ENCODE measurements at regions not wholly inside any gene's neighbourhood (a gene's known extent, or its start where the extent isn't known, plus 50 kb on each side); places are given as distances from the start of the nearest gene placed in this dataset.

DNA sequence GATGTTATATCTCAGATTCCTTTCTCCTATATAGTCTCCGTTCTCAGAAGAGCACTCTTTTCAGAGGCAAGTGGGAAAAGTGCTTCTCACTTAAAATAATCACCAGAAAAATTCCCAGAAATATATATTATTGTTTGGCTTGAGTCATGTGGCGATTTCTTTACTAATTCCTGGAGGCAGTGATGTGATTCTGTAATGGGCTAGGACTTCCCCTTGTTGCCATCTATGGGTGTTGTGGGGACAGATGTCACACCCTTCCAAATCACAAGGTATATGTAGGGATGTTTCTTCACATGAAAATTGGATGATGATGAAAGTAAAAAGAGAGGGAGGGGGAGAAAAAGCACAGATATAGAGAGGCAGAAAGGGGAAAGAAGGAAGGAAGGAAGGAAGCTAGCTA lies 553.4 kb downstream of the PPP4R3C start:
- TF ChIP-seq POLR2A (IDR thresholded peaks at IDR 0.05), result no peak
- TF ChIP-seq, protein P1, sequence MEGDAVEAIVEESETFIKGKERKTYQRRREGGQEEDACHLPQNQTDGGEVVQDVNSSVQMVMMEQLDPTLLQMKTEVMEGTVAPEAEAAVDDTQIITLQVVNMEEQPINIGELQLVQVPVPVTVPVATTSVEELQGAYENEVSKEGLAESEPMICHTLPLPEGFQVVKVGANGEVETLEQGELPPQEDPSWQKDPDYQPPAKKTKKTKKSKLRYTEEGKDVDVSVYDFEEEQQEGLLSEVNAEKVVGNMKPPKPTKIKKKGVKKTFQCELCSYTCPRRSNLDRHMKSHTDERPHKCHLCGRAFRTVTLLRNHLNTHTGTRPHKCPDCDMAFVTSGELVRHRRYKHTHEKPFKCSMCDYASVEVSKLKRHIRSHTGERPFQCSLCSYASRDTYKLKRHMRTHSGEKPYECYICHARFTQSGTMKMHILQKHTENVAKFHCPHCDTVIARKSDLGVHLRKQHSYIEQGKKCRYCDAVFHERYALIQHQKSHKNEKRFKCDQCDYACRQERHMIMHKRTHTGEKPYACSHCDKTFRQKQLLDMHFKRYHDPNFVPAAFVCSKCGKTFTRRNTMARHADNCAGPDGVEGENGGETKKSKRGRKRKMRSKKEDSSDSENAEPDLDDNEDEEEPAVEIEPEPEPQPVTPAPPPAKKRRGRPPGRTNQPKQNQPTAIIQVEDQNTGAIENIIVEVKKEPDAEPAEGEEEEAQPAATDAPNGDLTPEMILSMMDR (IDR thresholded peaks at IDR 0.05), result no peak
